Hematopoietic multipotent progenitor cell treated with erythropoietin and hydrocortisone succinate and interleukin-3 and kit ligand, for 17 days (in vitro differentiated cells): ENCODE measurements at regions not wholly inside any gene's neighbourhood (a gene's known extent, or its start where the extent isn't known, plus 50 kb on each side); places are given as distances from the start of the nearest gene placed in this dataset.

ENCODE experiments used
- DNase-seq: peaks from one replicate; pipeline ENCODE4 v3.0.0-alpha.2; 2015; ENCODE audit warnings: low spot score

DNA sequence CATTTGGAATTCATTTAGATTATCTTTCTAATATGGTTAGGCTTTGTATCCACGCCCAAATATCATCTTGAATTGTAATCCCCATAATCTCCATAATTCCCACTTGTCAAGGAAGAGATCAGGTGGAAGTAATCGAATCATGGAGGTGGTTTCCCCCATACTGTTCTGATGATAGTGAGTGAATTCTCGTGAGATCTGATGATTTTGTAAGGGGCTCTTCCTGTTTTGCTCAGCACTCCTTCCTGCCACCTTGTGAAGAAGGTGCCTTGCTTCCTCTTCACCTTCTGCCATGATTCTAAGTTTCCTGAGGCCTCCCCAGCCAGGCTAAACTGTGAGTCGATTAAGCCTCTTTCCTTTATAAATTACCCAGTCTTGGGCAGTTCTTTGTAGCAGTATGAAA is 527.5 kb upstream of the ARRDC3 start:
- no peak for DNase-seq

GRCh38 chr5:91910247-91910646 is 527.1 kb upstream of the ARRDC3 start:
- no peak for DNase-seq

GRCh38 chr5:91906494-91906893 is 523.4 kb upstream of the ARRDC3 start:
- no peak for DNase-seq

GRCh38 chr5:91906027-91906426 is 522.9 kb upstream of the ARRDC3 start:
- no peak for DNase-seq

DNA sequence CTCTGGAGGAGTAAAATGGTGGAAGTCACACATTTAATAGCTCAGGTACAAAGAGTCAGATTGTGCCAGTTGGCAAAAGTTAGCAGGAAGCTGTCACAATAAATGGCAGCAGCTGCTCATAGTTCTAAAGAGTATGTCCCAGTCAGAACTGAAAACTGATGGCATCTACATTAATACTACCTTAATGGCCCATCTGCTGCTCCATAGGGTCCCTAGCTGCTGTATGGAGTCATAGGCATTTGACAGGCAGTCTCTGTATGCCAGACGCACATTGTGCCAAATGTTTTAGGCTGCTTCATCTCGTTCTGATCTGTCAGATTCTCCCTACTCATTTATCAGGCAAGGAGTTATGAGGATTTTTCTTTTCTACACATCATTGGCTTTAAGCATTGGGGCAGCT is 515.8 kb upstream of the ARRDC3 start:
- DNase-seq = no peak

DNA sequence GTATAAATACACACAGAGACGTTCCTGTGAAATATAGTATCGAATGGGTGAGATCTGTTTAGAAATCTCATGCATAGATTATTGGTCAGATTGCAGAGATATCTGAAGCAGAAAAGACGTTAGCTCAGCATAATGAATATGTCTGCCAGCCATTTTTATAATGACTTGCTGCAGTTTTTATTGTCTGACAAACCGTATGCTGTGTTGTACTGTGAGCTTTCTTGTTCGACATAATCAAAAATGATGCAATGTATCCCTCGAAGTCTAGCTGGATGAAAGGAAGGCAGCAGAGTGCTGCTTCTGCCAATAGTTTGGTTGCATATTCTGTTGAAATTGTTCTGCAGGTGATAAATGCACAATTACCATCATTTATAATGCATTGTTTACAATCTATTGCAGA is 514.9 kb upstream of the ARRDC3 start:
- no peak for DNase-seq

- DNase-seq = no peak
Observed at GRCh38 chr5:91888810-91889209, 505.7 kb upstream of the ARRDC3 start.

DNA sequence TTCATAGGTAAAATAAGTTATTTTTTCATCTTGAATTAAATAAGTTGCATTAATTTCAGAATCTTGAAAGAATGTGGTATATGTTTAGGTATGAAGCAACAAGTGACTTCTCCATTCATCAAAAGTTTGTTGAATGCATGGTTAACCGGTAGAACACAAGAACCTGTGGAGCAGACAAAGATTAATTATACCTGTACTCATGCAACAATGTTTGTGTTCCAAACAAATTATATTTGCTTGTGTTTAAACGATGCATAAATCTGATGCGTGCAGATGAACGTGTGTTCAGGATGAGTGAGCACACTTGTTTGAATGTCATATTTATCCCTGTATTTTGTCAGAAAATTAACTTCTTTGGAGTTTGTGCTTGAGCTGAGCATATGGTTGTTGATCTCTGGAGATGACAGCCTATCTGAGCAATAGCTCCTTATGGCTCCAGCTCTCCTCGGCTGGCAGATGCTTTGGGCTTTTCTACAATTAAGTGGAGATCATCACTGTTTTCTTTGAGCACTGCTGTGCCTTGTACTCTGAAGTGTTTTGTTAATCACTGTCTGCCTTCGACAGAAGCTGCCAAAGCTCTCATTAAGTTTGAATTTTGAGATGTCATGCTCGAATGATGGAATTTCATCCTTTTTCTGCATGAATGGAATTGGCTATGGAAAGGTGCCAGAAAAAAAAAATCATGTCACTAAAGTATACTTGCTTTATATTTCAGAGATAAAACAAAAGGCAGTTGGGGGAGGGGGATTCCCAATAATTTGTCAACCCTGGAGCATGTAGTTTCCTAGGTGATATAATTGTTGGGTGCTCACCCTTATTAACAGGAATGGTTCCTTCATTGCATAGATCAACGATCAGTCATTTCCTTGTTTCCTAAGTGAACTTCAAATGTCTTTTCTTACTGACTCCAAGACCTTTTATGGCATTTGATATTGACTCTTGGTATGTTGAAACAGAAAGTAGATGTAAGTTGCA is 502.5 kb upstream of the ARRDC3 start:
- DNase-seq = no peak

DNA sequence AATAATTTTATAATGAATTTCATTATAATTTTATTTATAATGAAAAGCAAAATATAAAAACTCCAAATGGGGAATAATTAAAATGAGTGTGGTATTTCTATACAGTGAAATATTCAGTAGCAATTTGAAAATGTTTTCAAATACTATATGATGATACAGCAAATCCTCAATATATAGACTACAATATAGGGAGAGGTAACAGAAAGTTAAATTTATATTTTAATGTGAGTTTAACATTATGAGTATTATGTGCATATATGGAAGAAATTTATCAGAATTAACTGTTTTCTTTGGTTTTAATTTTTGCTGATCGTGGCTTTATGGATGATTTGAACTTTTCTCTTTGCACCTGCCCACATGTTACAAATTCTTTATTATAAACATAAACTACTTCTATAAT is 500.9 kb upstream of the ARRDC3 start:
- DNase-seq = no peak

- DNase-seq = no peak
Observed at GRCh38 chr5:91875196-91875779, 492.2 kb upstream of the ARRDC3 start.

DNA sequence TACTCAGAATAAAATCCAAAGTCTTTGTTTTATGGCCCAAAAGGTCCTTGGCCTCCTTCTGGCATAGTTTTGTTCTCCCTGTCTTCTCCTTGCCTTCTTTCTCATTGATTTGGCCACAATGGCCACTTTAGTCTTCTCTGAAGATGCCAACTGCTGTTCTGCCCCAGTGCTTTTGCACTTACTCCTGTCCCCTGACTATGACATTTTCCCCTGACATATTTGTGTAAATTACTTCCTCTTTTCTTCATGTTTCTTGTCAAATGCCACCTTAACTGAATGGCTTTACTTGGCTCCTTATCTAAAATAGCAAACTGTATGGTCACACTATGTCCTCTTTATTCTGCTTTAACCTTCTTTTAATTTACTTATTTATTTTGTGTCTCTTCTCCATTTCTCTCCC is 484.7 kb upstream of the ARRDC3 start:
- no peak for DNase-seq

DNA sequence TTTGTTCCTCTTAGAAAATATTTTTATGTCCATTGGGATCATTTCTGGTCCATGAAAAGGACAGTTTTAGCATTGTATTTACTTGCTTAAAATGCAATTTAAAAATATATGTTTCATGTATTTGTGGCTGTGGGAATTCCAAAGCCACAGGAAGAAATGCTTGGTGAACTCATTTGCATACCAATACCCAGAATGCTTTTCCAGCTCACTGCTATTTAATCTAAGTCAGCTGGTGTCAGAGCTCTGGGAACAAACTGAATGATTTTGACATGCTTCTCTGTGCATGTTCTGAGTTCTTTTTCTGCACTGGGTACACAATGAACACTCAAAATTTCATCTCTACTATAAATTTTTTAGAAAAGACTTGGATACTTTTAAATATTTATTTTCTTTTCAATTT is 482.8 kb upstream of the ARRDC3 start:
- DNase-seq = no peak

GRCh38 chr5:91864962-91865361 is 481.8 kb upstream of the ARRDC3 start:
- DNase-seq = no peak

GRCh38 chr5:91851670-91852069 is 468.6 kb upstream of the ARRDC3 start:
- DNase-seq = no peak

DNA sequence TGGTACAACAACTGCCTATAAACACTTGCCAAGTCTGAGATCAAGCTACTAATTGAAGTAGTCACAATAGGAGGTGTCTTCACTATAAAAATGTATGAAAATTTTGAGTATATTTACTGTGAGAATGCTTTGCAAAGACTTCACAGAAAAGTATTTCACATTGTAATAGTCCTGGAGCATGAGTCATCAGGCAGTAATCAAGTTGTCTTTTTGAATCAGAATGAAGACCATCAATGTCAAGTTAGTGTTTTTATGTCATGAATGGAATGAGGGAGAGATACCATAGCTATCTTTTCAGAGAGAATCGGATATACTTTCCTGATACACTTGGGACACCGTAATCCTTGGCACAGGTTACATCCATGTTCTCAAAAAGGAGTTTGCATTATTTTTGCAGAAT is 466.9 kb upstream of the ARRDC3 start:
- no peak for DNase-seq

- no peak for DNase-seq
Observed at GRCh38 chr5:91849069-91849468, 466.0 kb upstream of the ARRDC3 start.

DNA sequence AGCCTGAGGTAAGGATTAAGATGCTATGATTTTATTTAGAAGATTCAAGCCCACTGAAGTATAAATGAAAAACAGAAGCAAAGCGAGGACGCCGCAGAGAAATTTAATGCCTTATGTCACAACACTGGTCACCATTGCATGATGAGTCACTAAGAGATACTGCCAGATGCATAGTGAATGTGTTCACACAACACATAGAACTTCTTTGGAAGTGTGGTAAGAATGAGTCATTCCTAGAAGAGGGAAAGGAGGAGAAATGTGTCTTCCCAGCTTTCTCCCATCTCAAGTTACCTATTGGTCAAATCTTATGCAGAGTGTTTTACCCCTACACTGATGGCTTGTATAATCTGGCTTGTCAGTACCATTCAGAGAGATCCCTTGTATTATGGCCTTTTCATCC is 465.3 kb upstream of the ARRDC3 start:
- no peak for DNase-seq

- no peak for DNase-seq
Observed at GRCh38 chr5:91841423-91841822, 458.3 kb upstream of the ARRDC3 start.

DNA sequence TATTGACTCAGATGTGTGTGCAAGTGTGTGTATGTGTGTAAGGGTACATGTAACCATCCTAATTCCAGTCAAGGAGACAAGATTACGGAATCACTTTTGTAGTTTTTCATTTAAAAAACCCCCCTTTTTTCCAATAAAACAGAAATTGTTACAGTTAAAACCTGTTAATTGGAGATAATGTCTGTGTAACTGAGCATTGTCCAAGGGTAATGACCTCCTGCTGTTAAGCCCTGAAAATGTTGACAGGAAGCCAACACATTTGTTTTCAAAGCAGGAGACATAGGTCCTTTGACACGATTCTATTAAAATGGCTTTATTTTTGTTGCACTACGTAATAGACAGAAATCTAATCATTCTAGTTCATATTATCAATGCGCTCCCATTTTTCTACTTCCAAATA is 457.3 kb upstream of the ARRDC3 start:
- no peak for DNase-seq

- no peak for DNase-seq
Observed at GRCh38 chr5:91839721-91840120, 456.6 kb upstream of the ARRDC3 start.

DNA sequence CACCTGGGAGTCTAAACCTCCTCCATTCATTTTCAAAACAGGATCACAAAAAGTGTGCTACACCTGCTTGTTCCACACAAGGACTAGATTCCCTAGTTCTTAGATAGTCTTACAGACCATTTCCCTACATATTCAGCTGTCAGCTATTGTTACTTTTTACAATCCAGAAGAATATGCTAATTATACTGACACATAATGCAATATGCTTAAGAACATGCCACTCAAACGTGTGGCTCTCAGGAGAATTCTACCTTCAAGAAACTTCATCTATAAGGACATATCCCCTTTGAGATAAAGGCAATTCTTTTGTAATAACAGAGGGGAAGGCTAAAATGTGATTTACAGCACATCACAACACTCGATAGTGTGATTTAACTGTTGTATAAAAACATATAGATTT is 456.1 kb upstream of the ARRDC3 start:
- DNase-seq = no peak

GRCh38 chr5:91830361-91830953 is 447.3 kb upstream of the ARRDC3 start:
- no peak for DNase-seq

DNA sequence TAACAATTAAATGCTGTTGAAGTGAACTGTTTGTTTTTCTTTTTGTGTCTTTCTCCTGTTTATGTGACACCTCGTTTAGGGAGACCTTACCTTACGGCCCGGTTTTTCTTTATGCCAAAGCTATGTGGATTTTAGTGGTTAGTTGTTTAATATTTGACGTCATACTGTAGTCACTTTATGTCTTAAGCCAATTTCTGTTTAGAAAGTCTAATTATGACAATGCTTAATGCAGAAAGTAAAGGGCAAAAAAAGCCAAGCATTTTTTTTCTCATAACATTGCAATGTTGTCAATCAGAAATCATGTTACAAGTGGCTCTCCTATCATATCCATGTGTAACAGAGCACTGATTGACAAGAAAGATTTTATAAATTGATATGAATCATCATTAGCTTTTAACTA is 442.5 kb upstream of the ARRDC3 start:
- DNase-seq = no peak
